Esophagus muscularis mucosa (tissue), 3 donors: ENCODE measurements at regions not wholly inside any gene's neighbourhood (a gene's known extent, or its start where the extent isn't known, plus 50 kb on each side); places are given as distances from the start of the nearest gene placed in this dataset.

Experiments used
- POLR2A ChIP-seq: fragments of 450-650 bp; IDR thresholded peaks from one replicate; pipeline ENCODE4 v1.6.1; 2017; ENCODE audit warnings: antibody characterized with exemption, moderate library complexity, mild to moderate bottlenecking, low read depth
- POLR2AphosphoS5 ChIP-seq, 2 donors: sonication (generic); formaldehyde crosslinking; IDR thresholded peaks; one replicate each; pipeline ENCODE4 v1.6.1; 2017; ENCODE audit warnings: antibody characterized with exemption in 2 of 2
- TF ChIP-seq, protein P1 (sequence below), 3 experiments: fragments of 200-600 bp in 2 of 3; fragments of 450-650 bp in 1 of 3; sonication (generic) in 2 of 3; IDR thresholded peaks; one replicate each; pipeline ENCODE4 v1.5.1; 2017 to 2019; ENCODE audit warnings: antibody characterized with exemption in 3 of 3, mild to moderate bottlenecking in 2 of 3, moderate library complexity in 1 of 3

DNA sequence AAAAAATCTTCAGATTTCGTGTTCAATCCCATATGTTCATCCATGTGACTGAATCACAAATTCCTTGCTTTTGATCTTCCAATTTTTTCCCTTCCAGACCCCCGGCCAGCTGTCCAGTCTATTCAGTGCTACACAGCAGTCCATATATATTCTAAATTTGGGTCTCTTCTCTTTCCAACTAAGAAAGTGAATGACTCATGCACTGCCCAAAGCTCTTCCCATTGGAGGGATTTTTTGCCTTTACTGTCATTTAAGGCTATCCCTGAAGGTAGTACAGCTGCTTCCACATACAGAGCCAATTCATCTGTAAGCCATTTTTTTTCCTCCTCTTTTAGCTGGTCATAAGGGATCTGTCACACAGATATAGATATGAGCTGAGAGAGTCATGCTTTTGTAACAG is 478.3 kb downstream of the DMRT2 start:
- TF ChIP-seq, protein P1, sequence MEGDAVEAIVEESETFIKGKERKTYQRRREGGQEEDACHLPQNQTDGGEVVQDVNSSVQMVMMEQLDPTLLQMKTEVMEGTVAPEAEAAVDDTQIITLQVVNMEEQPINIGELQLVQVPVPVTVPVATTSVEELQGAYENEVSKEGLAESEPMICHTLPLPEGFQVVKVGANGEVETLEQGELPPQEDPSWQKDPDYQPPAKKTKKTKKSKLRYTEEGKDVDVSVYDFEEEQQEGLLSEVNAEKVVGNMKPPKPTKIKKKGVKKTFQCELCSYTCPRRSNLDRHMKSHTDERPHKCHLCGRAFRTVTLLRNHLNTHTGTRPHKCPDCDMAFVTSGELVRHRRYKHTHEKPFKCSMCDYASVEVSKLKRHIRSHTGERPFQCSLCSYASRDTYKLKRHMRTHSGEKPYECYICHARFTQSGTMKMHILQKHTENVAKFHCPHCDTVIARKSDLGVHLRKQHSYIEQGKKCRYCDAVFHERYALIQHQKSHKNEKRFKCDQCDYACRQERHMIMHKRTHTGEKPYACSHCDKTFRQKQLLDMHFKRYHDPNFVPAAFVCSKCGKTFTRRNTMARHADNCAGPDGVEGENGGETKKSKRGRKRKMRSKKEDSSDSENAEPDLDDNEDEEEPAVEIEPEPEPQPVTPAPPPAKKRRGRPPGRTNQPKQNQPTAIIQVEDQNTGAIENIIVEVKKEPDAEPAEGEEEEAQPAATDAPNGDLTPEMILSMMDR (IDR thresholded peaks at IDR 0.05): no peak
- no peak for TF ChIP-seq POLR2A
- TF ChIP-seq POLR2AphosphoS5 (IDR thresholded peaks at IDR 0.05): no peak
